ENCODE measurements at regions not wholly inside any gene's neighbourhood (a gene's known extent, or its start where the extent isn't known, plus 50 kb on each side); places are given as distances from the start of the nearest gene placed in this dataset.

GRCh38 chr9:13457795-13458194, 178.3 kb upstream of the MPDZ start:
- TF ChIP-seq RBBP5 (IDR thresholded peaks at IDR 0.05; ENCODE audit: borderline replicate concordance, insufficient read depth, low read length, poor library complexity, severe bottlenecking) (no peak), ARHGAP35 (IDR thresholded peaks at IDR 0.05; ENCODE audit: partially characterized antibody) (no peak), ID3 (CRISPR knock-in tag; IDR thresholded peaks at IDR 0.05) (no peak), ID3 (tag; IDR thresholded peaks at IDR 0.05) (no peak), FIP1L1 (IDR thresholded peaks at IDR 0.05; ENCODE audit: low read depth, low read length, poor library complexity, severe bottlenecking) (no peak), ZNF274 (IDR thresholded peaks at IDR 0.05; ENCODE audit: borderline replicate concordance, low read depth, low read length) (no peak), E2F5 (CRISPR knock-in tag; IDR thresholded peaks at IDR 0.05) (no peak), ASH1L (IDR thresholded peaks at IDR 0.05; ENCODE audit: borderline replicate concordance, low read depth, partially characterized antibody) (no peak), CREM (IDR thresholded peaks at IDR 0.05; ENCODE audit: low read depth) (no peak), RAD21 (CRISPR knock-in tag; conservative IDR thresholded peaks at IDR 0.05 in 1 of 2, IDR thresholded peaks at IDR 0.05 in 1 of 2) (no peak), ZNF134 (CRISPR knock-in tag; conservative IDR thresholded peaks at IDR 0.05) (no peak), XRCC4 (IDR thresholded peaks at IDR 0.05; ENCODE audit: extremely low read depth, insufficient read depth, insufficient read length) (no peak), ATF7 (IDR thresholded peaks at IDR 0.05) (no peak)

All from K562 (cell line).